OCI-LY7 (cell line): ENCODE measurements at regions not wholly inside any gene's neighbourhood (a gene's known extent, or its start where the extent isn't known, plus 50 kb on each side); places are given as distances from the start of the nearest gene placed in this dataset.

ENCODE experiments used
- BruUV-seq: library from RNA; stranded (reverse); fragments of 400-500 nt; replicated peaks from 2 replicates; lab custom pipeline; 2021; lab: Mats Ljungman, UMichigan
- CTCF ChIA-PET: fragments of 300-600 bp; sonication (Branson Sonifier 250); formaldehyde crosslinking; loops from one replicate; lab custom pipeline; 2022; ENCODE audit warnings: antibody characterized with exemption; ENCODE audit not compliant: unreplicated experiment; lab: Charles Lee
- POLR2A ChIA-PET: fragments of 300-600 bp; sonication (Branson Sonifier 250); formaldehyde crosslinking; loops from one replicate; lab custom pipeline; 2022; ENCODE audit warnings: antibody characterized with exemption; lab: Charles Lee
- DNase-seq: peaks from one replicate; pipeline ENCODE4 v3.0.0-alpha.2; 2015; ENCODE audit warnings: low spot score
- H2AFZ ChIP-seq: fragments of 200-600 bp; sonication (generic), shearing (Covaris generic); 2 replicates; pipeline ENCODE4 v1.6.1; 2014; ENCODE audit warnings: mild to moderate bottlenecking, antibody characterized with exemption, low read length, moderate library complexity
- H3K27ac ChIP-seq: fragments of 200-600 bp; sonication (generic); 2 replicates; pipeline ENCODE4 v1.5.1; 2014; ENCODE audit warnings: mixed run types, low read depth, mild to moderate bottlenecking, moderate library complexity, low read length, inconsistent platforms; ENCODE audit not compliant: poor library complexity, severe bottlenecking
- H3K36me3 ChIP-seq: fragments of 200-600 bp; sonication (generic); 2 replicates; pipeline ENCODE4 v1.6.1; 2014; ENCODE audit warnings: mild to moderate bottlenecking, antibody characterized with exemption, low read length, moderate library complexity, mixed read lengths; ENCODE audit not compliant: insufficient read depth
- H3K4me1 ChIP-seq: fragments of 200-600 bp; sonication (generic); 2 replicates; pipeline ENCODE4 v1.5.1; 2014; ENCODE audit warnings: mild to moderate bottlenecking, low read length; ENCODE audit not compliant: insufficient read depth, poor library complexity, severe bottlenecking
- H3K4me2 ChIP-seq: fragments of 200-600 bp; sonication (generic); 2 replicates; pipeline ENCODE4 v1.6.1; 2014; ENCODE audit warnings: mild to moderate bottlenecking, low read length
- H3K4me3 ChIP-seq: fragments of 200-600 bp; sonication (generic); 2 replicates; pipeline ENCODE4 v1.5.1; 2014; ENCODE audit warnings: mild to moderate bottlenecking, low read depth, low read length; ENCODE audit not compliant: poor library complexity, severe bottlenecking
- H3K79me2 ChIP-seq: fragments of 200-600 bp; sonication (generic); 2 replicates; pipeline ENCODE4 v1.6.1; 2016; ENCODE audit warnings: low read depth, mild to moderate bottlenecking, low read length, moderate library complexity, mixed read lengths; ENCODE audit not compliant: insufficient read depth
- H3K9me2 ChIP-seq: fragments of 200-600 bp; sonication (generic); 2 replicates; pipeline ENCODE4 v1.6.1; 2016; ENCODE audit warnings: mild to moderate bottlenecking, low read length, mixed read lengths; ENCODE audit not compliant: insufficient read depth
- H3K9me3 ChIP-seq: fragments of 200-600 bp; sonication (generic); 2 replicates; pipeline ENCODE4 v1.6.1; 2014; ENCODE audit warnings: mild to moderate bottlenecking, mixed run types, low read length, mixed read lengths
- H4K20me1 ChIP-seq: fragments of 200-600 bp; sonication (generic); 2 replicates; pipeline ENCODE4 v1.6.1; 2014; ENCODE audit warnings: mild to moderate bottlenecking, antibody characterized with exemption, low read length, moderate library complexity, mixed read lengths; ENCODE audit not compliant: insufficient read depth
- EZH2phosphoT487 ChIP-seq: fragments of 200-600 bp; sonication (generic); IDR thresholded peaks from 2 replicates; pipeline ENCODE4 v1.6.1; 2018; ENCODE audit warnings: low read depth, borderline replicate concordance, mild to moderate bottlenecking, mixed run types, antibody characterized with exemption, low read length, moderate library complexity, mixed read lengths
- intact Hi-C: fragments of 100-400 bp; cut with micrococcal nuclease; formaldehyde crosslinking; loops from one replicate; pipeline ENCODE4 v1.10.0; 2022; ENCODE audit not compliant: unreplicated experiment
- TF ChIP-seq, protein P1 (sequence below): fragments of 200-600 bp; sonication (generic); conservative IDR thresholded peaks from 2 replicates; pipeline ENCODE4 v1.5.1; 2014; ENCODE audit warnings: mild to moderate bottlenecking, antibody characterized with exemption, low read length, moderate library complexity, mixed read lengths

DNA sequence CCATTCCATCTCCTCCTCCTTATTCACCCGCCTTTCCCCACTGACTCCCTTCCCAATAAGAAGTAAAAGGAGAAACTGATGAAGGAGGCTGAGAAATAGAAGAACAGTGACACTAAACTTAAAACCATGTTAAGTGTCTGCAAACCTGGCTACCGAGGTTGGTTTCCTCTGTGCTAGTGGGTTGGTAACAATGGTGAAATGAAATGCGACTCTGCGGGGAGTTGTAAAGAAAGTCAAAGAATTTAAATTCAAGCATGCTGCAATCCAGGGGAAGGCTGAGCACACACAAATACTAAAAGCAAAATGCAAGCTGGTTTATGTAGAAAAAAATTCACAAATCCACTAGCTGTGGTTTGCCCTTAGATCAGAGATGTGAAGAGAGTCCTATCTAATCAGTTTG lies 155.2 kb upstream of the PDE10A start:
- POLR2A ChIA-PET = no interaction called here
- H3K4me1 ChIP-seq = no peaks in the 10 kb centered on the region
- CTCF ChIA-PET = no interaction called here
- H3K9me3 ChIP-seq = no peaks in the 10 kb centered on the region
- no peak for TF ChIP-seq EZH2phosphoT487
- TF ChIP-seq, protein P1, sequence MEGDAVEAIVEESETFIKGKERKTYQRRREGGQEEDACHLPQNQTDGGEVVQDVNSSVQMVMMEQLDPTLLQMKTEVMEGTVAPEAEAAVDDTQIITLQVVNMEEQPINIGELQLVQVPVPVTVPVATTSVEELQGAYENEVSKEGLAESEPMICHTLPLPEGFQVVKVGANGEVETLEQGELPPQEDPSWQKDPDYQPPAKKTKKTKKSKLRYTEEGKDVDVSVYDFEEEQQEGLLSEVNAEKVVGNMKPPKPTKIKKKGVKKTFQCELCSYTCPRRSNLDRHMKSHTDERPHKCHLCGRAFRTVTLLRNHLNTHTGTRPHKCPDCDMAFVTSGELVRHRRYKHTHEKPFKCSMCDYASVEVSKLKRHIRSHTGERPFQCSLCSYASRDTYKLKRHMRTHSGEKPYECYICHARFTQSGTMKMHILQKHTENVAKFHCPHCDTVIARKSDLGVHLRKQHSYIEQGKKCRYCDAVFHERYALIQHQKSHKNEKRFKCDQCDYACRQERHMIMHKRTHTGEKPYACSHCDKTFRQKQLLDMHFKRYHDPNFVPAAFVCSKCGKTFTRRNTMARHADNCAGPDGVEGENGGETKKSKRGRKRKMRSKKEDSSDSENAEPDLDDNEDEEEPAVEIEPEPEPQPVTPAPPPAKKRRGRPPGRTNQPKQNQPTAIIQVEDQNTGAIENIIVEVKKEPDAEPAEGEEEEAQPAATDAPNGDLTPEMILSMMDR = no peak
- intact Hi-C loops = no loop called here
- no peak overlapping the region for H2AFZ ChIP-seq
- no peaks in the 10 kb centered on the region for H4K20me1 ChIP-seq
- H3K4me2 ChIP-seq = no peak overlapping the region
- H3K4me3 ChIP-seq = no peak overlapping the region
- no TSS peak for BruUV-seq
- H3K36me3 ChIP-seq = no peaks in the 10 kb centered on the region
- no peak overlapping the region for H3K27ac ChIP-seq
- H3K79me2 ChIP-seq = no peaks in the 10 kb centered on the region
- H3K9me2 ChIP-seq = no peaks in the 10 kb centered on the region
- DNase-seq = no peak

DNA sequence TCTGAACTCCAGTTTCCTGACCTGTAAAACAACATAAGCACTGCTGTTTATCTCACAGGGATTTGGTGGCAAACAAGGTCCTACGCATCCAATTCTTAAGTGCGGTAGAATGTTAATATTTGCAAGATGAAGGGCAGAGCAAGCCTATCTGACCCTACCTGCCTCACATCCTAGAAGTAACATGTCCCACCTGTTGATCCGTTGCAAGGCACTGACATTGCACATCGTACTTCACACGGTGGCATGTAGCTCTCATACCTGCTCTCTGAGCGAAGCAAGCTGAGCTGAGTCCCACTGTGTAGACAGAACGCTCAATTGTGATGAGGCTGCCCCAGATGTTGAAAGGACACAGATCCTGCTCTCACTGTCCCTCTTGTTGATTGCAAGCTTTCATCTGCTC lies 154.7 kb upstream of the PDE10A start:
- Histone ChIP-seq H2AFZ (no peak overlapping the region), H3K9me2 (no peaks in the 10 kb centered on the region), H4K20me1 (no peaks in the 10 kb centered on the region), H3K36me3 (no peaks in the 10 kb centered on the region), H3K4me3 (no peak overlapping the region), H3K4me2 (no peak overlapping the region), H3K4me1 (no peaks in the 10 kb centered on the region), H3K9me3 (no peaks in the 10 kb centered on the region), H3K79me2 (no peaks in the 10 kb centered on the region), H3K27ac (no peak overlapping the region)
- intact Hi-C loops = no loop called here
- BruUV-seq = no TSS peak
- ChIA-PET CTCF (no interaction called here), POLR2A (no interaction called here)
- TF ChIP-seq, protein P1 = no peak
- no peak for TF ChIP-seq EZH2phosphoT487
- no peak for DNase-seq

GRCh38 chr6:165817148-165817547 lies 154.1 kb upstream of the PDE10A start:
- no TSS peak for BruUV-seq
- CTCF ChIA-PET = no interaction called here
- Histone ChIP-seq H3K4me3 (no peak overlapping the region), H3K4me2 (no peak overlapping the region), H3K4me1 (no peaks in the 10 kb centered on the region), H3K9me3 (no peaks in the 10 kb centered on the region), H2AFZ (no peak overlapping the region), H3K27ac (no peak overlapping the region), H4K20me1 (no peaks in the 10 kb centered on the region), H3K9me2 (no peaks in the 10 kb centered on the region), H3K36me3 (no peaks in the 10 kb centered on the region), H3K79me2 (no peaks in the 10 kb centered on the region)
- no peak for DNase-seq
- intact Hi-C loops = no loop called here
- TF ChIP-seq, protein P1 = no peak
- no peak for TF ChIP-seq EZH2phosphoT487
- POLR2A ChIA-PET = no interaction called here
